Hepatocyte (in vitro differentiated cells): ENCODE measurements at regions not wholly inside any gene's neighbourhood (a gene's known extent, or its start where the extent isn't known, plus 50 kb on each side); places are given as distances from the start of the nearest gene placed in this dataset.

Experiments
- CTCF ChIP-seq: fragments of 200-600 bp; sonication (generic); IDR thresholded peaks from 2 replicates; pipeline ENCODE4 v1.5.1; 2016; ENCODE audit warnings: antibody characterized with exemption, mild to moderate bottlenecking; ENCODE audit not compliant: poor library complexity
- EZH2 ChIP-seq: fragments of 200-600 bp; sonication (generic); IDR thresholded peaks from 2 replicates; pipeline ENCODE4 v1.6.1; 2016; ENCODE audit warnings: antibody characterized with exemption, mild to moderate bottlenecking, borderline replicate concordance
- EZH2phosphoT487 ChIP-seq: fragments of 200-600 bp; sonication (generic); IDR thresholded peaks from one replicate; pipeline ENCODE4 v1.6.1; 2018; ENCODE audit warnings: antibody characterized with exemption, mild to moderate bottlenecking, low read depth, moderate library complexity; ENCODE audit not compliant: unreplicated experiment, severe bottlenecking

DNA sequence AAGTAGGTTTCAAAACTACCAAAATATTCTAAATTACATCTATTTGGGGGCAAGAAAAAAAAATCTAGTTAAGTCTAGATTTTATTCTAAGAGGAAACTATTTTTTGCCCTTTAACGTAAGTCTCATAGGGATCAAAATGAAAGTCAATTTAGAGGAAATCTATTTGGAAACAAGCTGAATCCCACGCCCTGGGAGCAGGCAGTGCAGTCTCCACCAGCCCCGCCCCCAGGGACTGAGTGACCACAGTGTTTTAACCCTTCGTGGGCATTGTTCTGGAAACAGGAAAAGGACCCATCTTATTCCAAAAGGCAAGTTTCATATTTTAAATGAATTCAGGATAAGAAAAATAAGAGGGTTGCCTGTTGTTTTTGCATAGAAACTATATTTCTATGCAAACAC, 209.7 kb downstream of the SPRY2 start:
- TF ChIP-seq CTCF (no peak), EZH2 (no peak), EZH2phosphoT487 (no peak)
